Loucy (cell line): ENCODE measurements at regions not wholly inside any gene's neighbourhood (a gene's known extent, or its start where the extent isn't known, plus 50 kb on each side); places are given as distances from the start of the nearest gene placed in this dataset.

ENCODE experiments used
- EZH2phosphoT487 ChIP-seq: fragments of 200-600 bp; IDR thresholded peaks from 2 replicates; pipeline ENCODE4 v1.6.1; 2018; ENCODE audit warnings: antibody characterized with exemption, mild to moderate bottlenecking, moderate library complexity, borderline replicate concordance
- TF ChIP-seq, protein P1 (sequence below): fragments of 200-600 bp; sonication (generic); conservative IDR thresholded peaks from 2 replicates; pipeline ENCODE4 v1.5.1; 2014; ENCODE audit warnings: mild to moderate bottlenecking, antibody characterized with exemption, low read length

- TF ChIP-seq, protein P1, sequence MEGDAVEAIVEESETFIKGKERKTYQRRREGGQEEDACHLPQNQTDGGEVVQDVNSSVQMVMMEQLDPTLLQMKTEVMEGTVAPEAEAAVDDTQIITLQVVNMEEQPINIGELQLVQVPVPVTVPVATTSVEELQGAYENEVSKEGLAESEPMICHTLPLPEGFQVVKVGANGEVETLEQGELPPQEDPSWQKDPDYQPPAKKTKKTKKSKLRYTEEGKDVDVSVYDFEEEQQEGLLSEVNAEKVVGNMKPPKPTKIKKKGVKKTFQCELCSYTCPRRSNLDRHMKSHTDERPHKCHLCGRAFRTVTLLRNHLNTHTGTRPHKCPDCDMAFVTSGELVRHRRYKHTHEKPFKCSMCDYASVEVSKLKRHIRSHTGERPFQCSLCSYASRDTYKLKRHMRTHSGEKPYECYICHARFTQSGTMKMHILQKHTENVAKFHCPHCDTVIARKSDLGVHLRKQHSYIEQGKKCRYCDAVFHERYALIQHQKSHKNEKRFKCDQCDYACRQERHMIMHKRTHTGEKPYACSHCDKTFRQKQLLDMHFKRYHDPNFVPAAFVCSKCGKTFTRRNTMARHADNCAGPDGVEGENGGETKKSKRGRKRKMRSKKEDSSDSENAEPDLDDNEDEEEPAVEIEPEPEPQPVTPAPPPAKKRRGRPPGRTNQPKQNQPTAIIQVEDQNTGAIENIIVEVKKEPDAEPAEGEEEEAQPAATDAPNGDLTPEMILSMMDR = no peak
- no peak for TF ChIP-seq EZH2phosphoT487
Measured at GRCh38 chr2:15832030-15832709, 108.2 kb upstream of the MYCN start.
